COLO829 (cell line): ENCODE measurements at regions not wholly inside any gene's neighbourhood (a gene's known extent, or its start where the extent isn't known, plus 50 kb on each side); places are given as distances from the start of the nearest gene placed in this dataset.

Experiments
- DNase-seq: peaks from one replicate; pipeline ENCODE4 v3.0.0; 2012; ENCODE audit warnings: low spot score

DNA sequence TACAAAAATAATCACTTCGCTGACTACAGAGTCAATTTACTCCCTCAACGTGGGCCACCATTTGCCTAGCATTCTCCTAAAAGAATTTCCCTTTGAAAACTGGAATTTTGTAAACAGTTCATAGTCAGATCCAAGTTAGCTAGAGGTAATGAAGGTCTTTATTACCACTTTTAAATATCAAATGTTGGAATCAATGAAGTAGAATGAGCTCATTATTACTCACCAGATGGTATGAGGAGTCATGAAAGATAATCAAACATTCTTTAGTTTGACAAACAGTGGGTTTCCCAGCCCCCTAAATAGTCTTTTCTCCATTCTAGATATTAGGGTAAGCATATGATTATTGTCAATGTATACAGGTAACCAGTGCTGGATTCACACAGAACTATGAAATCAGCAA is 455.7 kb upstream of the THBS1 start:
- peak; percentile 42 for DNase-seq

DNA sequence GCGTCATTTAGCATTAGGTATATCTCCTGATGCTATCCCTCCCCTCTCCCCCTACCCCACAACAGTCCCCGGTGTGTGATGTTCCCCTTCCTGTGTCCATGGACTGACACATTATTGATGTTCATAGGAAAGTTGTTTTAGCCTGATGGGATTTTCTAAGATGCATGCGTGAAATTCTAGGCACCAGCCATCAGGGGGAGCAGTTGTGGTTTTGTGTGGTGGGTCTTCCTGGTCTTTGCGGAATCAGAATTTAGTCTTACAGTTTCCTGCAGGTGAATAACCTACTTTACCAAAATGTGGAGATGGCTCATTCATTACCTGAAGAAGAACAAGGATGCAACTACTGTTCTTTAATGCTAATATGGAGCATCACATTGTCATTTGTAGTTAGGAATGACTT is 455.0 kb upstream of the THBS1 start:
- DNase-seq, result peak; percentile 48

DNA sequence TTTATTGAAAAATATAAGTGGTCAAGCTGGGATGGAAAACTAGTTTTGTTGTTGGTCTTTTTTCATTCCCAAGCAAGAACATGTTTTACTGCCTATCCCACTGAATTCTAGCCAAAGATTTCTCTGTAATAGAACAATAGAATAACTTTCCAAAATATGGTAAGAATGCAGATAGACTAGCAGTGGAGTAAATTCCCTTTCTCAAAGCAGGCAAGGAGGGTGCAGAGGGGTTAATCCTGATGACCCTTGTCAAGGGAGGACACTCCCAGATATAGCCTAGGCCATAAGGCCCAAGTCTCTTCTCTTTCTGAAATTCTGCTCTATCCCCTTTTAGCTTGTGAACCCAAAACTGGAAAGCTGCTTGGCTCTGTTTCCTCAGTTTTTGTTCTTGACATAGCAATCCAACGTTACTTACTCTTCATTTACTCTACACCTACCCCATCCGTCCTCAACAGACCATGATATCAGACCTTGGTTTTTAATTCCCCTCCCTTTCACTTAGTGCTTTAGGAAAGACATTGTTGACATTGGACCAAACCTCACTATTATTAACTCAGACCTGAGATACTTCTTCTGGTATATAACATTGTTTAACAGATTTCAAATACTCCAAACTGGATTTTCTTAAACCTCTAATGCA is 453.6 kb upstream of the THBS1 start:
- no peak for DNase-seq

DNA sequence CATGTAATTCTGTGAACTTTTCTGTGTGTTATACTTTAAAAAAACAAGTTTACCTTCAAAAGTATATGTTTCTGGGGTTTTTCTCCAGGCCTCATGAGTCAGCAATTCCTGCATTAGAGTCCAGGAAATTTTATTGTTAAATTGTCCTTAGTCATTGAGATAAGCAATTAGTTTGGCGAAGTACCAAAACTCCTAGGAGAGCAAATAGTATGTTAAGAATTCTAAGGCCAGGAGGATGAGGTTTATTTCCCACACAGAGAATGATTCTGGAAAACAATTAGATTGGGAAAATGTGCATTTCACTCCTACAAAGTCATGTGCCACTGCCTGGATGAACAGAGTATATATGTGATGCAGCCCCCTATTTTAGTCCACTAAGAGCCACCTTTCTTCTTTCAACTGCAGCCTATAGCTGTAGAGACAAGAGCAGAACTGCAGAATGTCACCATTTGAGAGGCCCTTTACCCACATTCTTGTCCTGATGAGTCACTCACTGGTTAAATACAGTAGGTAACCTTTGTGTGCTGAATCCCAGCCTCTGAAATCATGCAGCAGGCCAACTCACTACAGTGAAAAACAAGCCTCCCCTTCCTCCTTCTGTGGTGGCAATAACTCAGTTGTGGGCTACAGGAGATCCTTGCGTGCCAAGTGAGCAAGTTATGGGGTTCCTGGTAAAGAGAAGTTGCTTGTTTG is 452.8 kb upstream of the THBS1 start:
- no peak for DNase-seq

DNA sequence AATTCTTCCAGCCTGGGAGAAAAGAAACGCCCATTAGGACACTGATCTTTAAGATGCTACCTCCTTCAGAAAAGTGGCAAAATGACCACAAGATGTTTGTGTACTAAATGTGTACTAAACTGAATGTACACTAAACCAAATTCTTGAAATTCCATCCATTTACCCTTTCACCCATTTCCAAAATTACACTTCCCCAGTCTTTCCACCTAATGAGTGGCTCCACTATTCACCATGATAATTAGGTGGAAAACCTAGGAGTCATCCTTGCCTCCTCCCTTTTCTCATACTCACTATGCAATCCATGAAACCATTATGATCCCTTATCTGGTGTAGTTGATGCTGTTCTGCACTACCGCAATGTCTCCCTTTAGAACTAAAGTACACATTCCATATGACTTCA is 452.1 kb upstream of the THBS1 start:
- DNase-seq, result no peak

DNA sequence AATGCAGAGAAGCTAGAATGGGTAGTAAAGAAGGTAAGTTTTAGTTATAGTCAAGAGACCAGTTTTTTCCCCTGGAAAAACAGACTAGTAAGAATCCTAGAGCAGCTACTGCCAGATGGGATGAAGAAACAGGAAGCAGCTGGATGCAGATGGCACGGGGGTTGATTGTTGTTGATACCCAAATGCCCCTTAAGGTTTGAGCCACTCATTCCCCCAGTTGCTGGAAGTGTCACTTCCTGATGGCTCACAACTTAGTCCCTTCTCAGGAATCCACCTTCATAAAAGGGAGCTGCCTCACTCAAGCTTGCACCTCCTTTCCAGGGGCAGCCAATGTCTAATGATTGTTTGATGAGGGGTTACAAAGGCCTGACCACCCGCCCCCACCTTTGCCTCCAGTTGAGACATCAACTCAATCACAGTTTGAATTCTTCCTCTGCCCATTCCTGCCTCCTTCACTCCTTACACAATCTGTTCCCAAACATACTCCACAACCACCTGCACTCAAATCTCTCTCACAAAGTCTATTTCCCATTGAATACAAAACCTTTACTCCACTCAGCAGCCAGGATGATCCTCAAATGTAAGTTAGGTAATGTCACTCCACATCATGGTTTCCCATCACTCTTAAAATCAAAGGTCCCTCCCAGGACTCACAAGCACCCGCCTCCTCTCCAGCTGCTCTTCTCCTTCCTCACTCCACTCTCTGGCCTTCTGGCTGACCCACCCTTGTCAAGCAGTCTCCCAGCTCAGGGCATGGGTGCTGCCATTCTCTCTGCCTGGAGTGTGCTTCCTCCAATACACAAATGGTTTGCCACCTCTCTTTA is 450.1 kb upstream of the THBS1 start:
- DNase-seq, result no peak

DNA sequence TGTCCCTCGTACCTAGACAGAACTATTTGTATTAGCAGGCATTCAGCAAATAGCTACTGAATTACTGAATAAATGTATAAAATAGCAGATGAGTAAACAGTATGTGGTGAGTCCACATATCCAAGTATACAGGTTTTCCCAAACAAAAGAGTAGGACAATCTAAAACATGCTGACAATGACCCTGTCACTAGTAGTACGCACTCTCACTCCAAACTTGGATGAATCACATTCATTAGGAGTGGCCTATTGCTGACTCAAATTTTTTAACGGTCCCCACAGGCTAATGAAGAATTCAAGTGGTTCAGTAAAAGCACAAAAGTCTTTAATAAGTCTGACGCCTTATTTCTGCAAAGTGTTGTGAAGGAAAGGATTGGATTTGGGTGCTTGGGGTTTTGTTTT is 449.3 kb upstream of the THBS1 start:
- DNase-seq, result no peak

DNA sequence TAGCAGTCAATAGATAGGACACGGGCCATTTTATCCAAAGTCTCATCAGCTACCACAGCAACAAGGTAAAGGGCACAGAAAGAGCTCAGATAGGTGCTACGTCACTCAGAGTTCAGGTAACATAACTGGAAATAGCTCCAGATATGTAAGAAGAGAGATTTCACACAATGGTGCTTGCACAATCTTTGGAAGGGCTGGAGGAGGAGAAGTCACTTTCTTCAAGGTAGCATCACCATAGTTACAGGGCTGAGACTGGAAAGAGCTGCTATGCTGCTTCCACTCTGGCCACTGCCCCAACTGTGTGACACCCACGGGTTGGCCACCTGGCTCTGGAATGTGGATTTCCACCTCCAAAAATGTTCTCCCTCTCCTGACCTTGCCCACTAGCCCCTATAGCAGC is 448.8 kb upstream of the THBS1 start:
- DNase-seq, result no peak

DNA sequence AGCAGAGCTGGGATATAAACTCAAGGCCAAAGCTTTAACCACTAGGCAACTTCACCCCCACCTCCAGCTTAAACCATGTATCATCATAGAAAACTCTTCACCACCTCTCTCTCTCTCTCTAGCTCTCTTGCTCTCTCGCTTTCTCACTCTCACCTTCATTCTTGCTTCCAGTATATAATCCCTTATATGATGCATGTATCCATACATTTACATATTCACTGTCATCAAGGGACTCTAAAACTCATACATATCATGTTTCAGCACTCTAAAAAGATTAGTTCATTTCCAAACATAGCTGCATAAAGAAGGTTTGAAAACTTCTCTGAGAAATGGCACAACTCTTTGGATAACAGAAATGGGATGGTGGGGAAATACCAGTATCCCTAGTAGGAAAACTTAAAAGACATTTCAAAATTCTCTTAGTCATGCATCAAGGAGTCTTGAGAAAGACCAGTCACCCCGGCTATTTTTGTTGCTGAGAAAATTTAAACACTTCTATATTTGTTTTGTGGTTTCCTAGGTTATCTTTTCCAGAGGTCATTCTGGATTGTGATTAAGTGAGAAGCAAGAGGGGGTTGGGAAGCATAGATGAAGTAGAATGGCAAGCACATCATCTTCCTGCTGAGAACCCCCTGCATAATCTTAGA is 447.8 kb upstream of the THBS1 start:
- no peak for DNase-seq

DNA sequence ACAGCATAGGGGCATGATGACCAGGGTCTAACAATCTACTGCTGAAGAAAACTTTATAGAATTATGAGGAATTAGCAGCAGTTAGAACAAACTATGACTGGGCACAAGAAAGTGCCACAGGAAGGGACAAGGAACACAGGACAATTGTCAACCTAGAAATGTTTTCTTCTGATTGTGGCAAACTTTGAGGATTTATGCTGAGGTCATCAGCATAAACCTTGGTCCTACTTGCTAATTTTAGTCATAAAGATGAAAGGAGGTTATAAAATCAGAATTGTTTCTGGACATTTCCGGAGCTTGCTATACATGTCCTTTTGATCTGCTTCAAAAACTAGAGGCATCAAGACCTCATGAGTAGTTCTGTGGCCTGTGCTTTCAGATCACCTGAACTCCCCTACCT is 446.6 kb upstream of the THBS1 start:
- no peak for DNase-seq

DNA sequence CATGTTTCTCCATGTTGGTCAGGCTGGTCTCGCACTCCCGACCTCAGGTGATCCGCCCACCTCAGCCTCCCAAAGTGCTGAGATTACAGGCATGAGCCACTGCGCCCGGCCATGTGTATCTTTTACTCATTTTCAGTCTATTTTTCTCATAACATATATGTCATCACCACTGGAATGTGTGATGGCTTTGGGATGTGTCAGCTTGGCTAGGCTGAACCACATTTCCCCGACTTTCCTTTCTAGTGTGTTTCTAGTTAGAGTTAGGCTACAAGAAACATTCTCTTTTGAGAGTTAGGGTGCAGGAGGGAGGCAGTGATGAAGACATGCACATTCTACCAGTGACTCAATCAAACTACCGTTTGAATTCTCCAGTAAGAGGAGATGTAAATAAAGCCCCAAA is 444.9 kb upstream of the THBS1 start:
- DNase-seq, result no peak

DNA sequence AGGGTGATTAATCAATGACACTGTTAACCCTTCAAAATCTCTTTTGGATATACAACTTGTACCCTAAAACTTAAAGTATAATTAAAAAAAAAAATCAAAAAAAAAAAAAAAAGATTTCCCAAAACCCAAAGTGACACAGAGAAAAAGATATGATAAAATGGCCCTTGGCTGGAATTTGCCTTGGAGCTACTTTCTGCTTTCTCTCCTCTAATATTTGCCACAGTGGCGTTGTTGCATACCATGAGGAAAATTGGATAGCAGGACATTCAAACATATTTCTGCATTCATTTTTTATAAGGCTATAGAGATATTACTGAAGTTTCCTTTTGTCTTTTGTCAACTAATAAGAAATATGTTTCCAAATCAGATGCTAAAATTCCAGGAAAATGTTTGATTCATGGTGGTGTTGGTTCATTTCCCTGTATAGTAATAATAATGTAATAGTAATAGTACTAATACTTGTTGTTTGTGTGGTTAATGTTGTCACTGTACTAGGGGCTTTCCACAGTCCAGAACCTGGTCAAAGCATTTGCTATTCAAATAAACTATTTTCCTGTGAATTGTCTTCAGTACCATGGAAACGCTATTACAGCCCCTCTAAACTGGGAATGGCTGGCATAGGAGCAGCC is 441.3 kb upstream of the THBS1 start:
- DNase-seq, result no peak

DNA sequence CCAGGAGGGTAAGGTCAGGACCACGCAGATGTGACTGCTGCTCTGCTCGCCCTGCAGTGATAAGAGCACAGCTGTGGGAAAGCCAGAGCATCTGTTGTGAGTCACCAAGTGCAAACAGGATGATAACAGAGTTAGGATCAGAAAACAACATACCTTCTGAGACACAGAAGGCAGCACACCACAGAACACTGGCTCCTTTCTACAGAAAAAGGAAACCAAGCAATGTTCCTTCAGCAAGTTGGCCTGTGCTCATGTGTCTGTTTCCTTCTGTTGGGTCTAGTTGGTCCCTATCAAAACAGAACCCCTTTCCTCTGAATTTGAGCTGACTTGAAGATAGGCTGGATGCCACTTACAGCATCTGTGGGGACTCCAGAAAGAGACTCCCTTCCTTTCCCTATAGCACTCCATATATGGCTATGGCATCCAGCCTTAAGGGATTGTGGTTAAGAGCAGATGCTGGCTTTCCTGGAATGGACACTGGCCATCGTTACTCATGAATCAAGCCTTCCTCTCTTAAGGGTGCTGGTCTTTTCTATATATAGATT is 440.7 kb upstream of the THBS1 start:
- no peak for DNase-seq

DNA sequence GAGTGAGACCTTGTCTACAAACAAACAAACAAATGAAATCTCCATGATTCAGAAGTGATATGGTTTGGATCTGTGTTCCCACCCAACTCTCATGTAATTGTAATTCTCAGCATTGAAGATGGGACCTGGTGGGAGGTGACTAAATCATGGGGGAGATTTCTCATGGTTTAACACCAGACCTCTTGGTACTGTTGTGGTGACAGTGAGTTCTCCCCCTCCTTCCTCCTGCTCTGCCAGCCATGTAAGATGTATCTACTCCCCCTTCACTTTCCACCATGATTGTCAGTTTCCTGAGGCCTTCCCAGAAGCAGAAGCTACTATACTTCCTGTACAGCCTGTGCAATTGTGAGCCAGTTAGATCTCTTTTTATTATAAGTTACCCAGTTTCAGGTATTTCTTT is 438.4 kb upstream of the THBS1 start:
- DNase-seq, result no peak

DNA sequence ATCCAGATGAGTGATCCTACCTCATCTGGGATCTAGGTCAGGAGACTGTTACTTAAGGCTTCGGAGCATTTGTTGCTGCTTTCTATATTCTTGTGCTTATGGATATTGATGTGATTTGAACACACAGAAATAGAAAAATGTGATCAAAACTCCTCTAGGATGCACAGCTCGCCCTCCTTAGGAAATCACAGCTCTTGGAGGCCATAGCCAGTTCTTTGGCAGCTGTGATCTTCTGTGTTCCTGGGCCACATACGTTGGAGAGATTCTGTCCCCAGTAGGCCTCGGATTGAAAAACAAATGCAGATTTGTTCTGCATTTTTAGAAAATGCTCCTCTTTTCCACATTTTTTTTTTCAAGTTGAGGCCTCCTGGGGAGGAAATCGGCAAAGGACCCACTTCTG is 437.4 kb upstream of the THBS1 start:
- no peak for DNase-seq

DNA sequence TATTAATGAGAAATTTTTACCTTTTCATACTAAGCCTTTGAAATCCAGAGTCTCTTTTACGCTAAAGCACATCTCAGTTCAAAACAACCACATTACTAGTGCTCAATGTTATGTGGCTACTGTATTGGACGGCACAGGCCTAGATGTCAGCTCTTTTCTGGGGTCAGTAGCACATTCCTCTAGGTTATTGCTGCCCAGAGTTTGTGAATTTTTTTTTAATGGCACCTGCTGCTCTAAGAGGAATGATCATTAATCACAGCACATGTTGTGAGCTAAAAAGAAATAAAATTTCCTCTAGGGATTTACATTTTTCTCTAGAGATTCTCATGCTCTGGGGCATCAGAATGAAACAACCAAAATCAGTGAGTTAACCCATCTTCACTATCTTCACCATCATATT is 436.8 kb upstream of the THBS1 start:
- DNase-seq, result no peak

DNA sequence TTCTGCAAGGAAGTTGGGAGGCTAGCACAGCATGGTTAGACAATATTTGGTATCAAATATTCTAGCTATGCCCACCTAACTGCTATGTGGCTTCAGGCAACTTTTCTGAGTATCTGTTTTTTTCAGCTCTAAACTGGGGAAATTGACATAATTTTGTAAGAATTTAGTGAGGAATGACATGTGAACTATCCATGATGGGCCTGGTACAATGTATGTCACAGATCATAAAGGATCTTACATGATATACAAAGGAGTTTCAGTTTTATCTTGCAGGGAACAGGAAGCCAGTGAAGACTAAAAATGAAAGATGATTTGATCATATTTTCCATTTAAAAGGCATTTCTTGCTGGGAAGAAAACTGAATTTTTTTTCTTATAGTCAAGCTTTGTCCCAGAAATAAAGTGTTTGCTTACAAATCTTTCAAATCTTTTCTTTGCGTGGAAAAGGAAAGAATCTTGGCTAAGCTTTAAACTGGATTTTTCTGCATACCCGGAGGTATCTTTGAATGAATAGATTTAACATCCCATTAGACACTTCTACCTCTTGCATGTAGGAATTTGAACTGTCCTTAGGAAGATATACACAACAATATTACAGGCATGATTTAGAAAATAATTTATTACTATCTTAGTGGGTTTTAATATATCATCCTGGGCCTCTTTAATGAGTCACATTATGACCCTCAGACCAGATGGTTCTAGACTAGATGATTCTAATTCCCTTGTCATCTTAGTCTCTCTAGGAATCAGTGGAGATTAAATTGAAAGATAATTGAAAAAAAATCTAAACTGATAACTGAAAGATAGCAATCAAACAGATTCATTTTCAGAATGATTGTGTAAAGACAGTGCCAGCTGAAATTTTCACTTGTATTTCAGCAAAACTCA is 436.0 kb upstream of the THBS1 start:
- DNase-seq, result no peak

DNA sequence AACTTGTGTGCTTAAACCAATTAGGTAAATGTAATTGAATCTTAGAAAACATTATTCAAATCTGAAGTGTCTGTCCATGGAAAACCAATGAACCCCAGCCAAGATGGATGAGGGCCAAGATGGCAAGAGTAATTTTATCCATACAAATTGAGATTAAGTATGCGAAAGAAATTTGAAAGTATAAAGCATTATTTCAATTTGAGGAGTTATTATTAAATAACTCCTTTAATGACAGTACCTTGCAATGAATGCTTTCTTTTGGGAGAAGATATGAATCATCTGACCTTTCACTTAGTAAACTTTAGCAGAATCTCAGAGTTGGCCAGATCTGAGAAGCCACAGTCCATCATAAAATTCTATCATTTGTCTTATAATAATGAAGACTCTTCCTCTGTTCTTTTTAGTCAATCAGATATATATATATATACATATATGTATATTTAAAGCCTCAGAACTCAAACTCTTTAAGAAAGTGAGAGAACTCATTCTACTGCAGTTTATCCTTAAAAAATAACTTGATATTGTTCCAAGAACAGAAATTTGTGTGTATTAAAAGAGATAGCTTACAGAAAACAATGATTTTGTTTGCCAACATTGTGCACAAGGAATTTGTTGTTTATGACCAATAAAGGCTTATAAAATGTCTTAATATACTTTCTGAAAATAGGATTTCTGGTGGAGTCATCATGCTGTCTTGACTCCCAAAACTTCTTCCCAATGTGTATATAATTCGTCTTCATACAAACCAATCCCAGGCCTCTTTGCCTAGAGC is 434.8 kb upstream of the THBS1 start:
- DNase-seq, result peak; percentile 32

DNA sequence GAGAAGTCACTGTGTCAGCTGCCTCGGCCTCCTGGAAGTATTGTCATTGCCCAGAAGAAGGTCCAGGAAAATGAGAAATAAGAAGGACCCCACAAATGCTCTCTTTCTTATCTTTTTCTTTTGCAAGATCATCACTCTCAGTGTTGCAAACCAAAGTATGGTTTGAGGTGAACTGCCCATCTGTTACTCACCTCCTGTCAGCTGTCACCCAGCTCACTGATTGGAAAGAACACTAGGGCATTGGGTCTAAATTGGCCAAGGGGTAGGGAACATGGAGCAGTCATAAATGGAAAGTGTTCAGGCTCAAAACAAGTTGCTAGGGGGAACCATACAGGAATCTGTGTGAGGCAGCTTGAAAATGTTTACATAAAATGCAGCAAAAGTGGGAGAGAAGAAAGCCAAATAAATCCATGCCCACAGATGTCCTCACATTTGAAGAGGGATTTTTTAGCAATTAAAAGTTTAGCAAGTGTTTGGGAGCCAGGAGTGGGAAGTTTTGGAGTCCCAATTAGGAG is 431.2 kb upstream of the THBS1 start:
- DNase-seq, result no peak

DNA sequence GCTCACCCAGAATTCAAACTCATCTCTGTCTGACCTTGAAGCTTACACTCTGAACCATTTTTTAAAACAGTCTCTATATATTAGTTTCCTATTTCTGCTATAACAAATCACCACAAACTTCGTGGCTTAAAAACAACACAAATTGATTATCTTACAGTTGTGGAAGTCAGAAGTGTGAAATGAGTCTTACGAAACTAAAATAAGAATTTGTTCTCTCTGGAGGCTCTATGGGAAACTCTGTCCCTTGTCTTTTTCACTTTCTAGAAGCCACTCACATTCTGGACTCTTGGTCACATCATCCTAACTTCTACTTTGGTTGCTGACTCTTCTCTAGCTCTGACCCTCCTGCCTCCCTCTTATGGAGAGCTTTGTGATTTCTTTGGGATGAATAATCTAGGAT is 429.3 kb upstream of the THBS1 start:
- DNase-seq, result no peak
